ENCODE measurements at regions not wholly inside any gene's neighbourhood (a gene's known extent, or its start where the extent isn't known, plus 50 kb on each side); places are given as distances from the start of the nearest gene placed in this dataset.
A peak's percentile ranks its signal among the peaks of the same experiment; 100 is the strongest.

- ATAC-seq = no peak
- TF ChIP-seq, protein P1, sequence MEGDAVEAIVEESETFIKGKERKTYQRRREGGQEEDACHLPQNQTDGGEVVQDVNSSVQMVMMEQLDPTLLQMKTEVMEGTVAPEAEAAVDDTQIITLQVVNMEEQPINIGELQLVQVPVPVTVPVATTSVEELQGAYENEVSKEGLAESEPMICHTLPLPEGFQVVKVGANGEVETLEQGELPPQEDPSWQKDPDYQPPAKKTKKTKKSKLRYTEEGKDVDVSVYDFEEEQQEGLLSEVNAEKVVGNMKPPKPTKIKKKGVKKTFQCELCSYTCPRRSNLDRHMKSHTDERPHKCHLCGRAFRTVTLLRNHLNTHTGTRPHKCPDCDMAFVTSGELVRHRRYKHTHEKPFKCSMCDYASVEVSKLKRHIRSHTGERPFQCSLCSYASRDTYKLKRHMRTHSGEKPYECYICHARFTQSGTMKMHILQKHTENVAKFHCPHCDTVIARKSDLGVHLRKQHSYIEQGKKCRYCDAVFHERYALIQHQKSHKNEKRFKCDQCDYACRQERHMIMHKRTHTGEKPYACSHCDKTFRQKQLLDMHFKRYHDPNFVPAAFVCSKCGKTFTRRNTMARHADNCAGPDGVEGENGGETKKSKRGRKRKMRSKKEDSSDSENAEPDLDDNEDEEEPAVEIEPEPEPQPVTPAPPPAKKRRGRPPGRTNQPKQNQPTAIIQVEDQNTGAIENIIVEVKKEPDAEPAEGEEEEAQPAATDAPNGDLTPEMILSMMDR (IDR thresholded peaks at IDR 0.05) = no peak
- H3K27ac ChIP-seq = no peak overlapping the region
- H3K27me3 ChIP-seq = peaks cover 0 to 7% of the 10 kb centered on the region in 2 donors
- H3K4me3 ChIP-seq = no peak overlapping the region
- no peaks in the 10 kb centered on the region for H3K4me1 ChIP-seq
- intact Hi-C loops (cut with DNase I) = no loop called here
- no peak for DNase-seq
- H3K9me3 ChIP-seq = no peaks in the 10 kb centered on the region
- no peaks in the 10 kb centered on the region for H3K36me3 ChIP-seq
Measured at GRCh38 chr15:61649046-61649445, 411.2 kb downstream of the VPS13C start.

DNA sequence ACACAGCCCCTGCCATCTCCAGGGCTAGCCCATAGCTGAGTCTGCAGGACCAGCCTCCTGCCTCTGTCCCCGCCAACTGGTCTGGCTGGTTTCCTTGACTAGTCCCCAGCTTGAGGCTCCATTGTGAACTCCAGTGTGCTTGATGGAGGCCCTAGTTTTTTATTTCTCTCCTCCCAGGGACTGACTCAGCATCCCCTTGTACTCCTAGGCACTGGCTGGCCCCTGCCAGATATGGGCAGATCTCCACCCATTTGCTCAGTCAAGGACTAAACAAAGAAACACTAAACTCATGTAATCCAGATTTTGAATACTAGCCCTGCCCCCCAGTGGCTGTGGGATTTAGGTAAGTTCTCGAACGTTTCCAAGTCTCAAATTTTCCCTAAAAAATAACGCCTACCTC lies 415.4 kb upstream of the RORA start:
- no peaks in the 10 kb centered on the region for H3K36me3 ChIP-seq
- no peaks in the 10 kb centered on the region for H3K4me1 ChIP-seq
- intact Hi-C loops (cut with DNase I) = no loop called here
- ATAC-seq = peak; percentile 41
- no peak overlapping the region for H3K4me3 ChIP-seq
- H3K27me3 ChIP-seq = peaks cover 0 to 7% of the 10 kb centered on the region in 2 donors
- TF ChIP-seq, protein P1 (IDR thresholded peaks at IDR 0.05) = no peak
- no peak overlapping the region for H3K27ac ChIP-seq
- H3K9me3 ChIP-seq = no peaks in the 10 kb centered on the region
- DNase-seq = peak in 1 of 4 donors; percentile 43

DNA sequence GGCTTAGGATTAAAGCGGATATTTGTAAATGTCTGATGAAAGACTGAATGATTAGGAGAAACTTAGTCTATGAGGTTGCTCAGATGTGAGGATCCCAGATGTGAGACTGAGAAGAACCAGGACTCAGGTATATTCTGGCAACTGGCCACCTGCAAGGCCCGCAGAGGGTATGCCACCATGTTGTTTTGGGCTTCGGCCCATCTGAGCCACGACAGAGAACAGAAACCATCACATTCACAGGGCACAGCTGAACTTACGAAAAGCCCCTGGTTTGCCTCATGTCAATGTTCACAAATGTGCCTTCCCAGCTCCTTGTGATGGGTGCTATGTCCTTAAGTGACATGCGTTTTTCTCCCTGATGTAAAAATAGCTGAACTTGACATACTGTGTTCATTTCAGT lies 412.5 kb upstream of the RORA start:
- DNase-seq (no peak), ATAC-seq (no peak)
- no peaks in the 10 kb centered on the region for H3K36me3 ChIP-seq
- peaks cover 0 to 7% of the 10 kb centered on the region in 2 donors for H3K27me3 ChIP-seq
- intact Hi-C loops (cut with DNase I) = no loop called here
- TF ChIP-seq, protein P1 (IDR thresholded peaks at IDR 0.05) = no peak
- no peak overlapping the region for H3K27ac ChIP-seq
- H3K4me1 ChIP-seq = no peaks in the 10 kb centered on the region
- no peak overlapping the region for H3K4me3 ChIP-seq
- no peaks in the 10 kb centered on the region for H3K9me3 ChIP-seq

- TF ChIP-seq, protein P1 (IDR thresholded peaks at IDR 0.05) = no peak
- Histone ChIP-seq H3K9me3 (no peaks in the 10 kb centered on the region), H3K36me3 (no peaks in the 10 kb centered on the region), H3K4me1 (no peaks in the 10 kb centered on the region), H3K27me3 (peaks cover 0 to 7% of the 10 kb centered on the region in 2 donors), H3K27ac (no peak overlapping the region), H3K4me3 (no peak overlapping the region)
- no peak for DNase-seq
- intact Hi-C loops (cut with DNase I) = no loop called here
- ATAC-seq = no peak
Measured at GRCh38 chr15:61640756-61641155, 411.7 kb upstream of the RORA start.

DNA sequence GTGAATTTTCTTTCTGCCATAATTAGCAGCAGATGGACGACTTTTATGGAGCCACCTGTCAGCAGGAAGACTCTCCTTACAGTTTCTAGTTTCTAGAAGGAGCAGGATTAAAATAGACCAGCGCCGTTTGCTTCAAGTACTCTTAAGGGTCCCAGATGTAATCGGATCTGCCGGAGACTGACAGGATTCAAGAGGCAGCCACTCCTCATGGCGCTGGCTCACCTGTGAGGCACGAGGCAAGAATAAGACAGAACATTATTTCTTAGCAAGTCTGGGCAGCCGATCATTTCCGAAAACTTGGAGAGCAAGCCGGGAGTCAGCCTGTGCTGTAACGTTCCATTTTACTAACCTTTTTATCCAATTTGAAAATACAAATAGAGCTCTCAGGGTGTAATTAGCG lies 410.4 kb upstream of the RORA start:
- peak; percentile 91 for ATAC-seq
- TF ChIP-seq, protein P1 (IDR thresholded peaks at IDR 0.05) = no peak
- intact Hi-C loops (cut with DNase I) = no loop called here
- Histone ChIP-seq H3K36me3 (no peaks in the 10 kb centered on the region), H3K9me3 (no peaks in the 10 kb centered on the region), H3K4me3 (no peak overlapping the region), H3K4me1 (no peaks in the 10 kb centered on the region), H3K27ac (no peak overlapping the region), H3K27me3 (peaks cover 0 to under 1% of the 10 kb centered on the region in 2 donors)
- peak in 2 of 4 donors; percentile 50 to 68 for DNase-seq

Measured in left lung (tissue), 4 donors.